Left colon (tissue), 2 donors: ENCODE measurements at regions not wholly inside any gene's neighbourhood (a gene's known extent, or its start where the extent isn't known, plus 50 kb on each side); places are given as distances from the start of the nearest gene placed in this dataset.
"Not testable (repeated sequence)": the region's sequence is repeated elsewhere in the genome, so short reads cannot be mapped to it uniquely, and the experiment has no call there.

Source experiments
- ATAC-seq: fragments of 200-7000 bp; cut with Tn5 transposase; one replicate; pipeline ENCODE4 v1.9.1; 2020; ENCODE audit warnings: mild to moderate bottlenecking, moderate library complexity
- DNase-seq, 2 donors: peaks; one replicate each; pipeline ENCODE4 v3.0.0-alpha.2; 2020
- intact Hi-C, 2 donors: fragments of 100-400 bp; cut with DNase I in 1 of 2; cut with micrococcal nuclease in 1 of 2; formaldehyde crosslinking; loops; one replicate each; pipeline versions ENCODE4 v1.11.2 to v1.14.0; 2022; cut with DNase I, micrococcal nuclease
- donor health status: DM: no; HTN: no; CAD: no.
- donor health status: DM: yes; HTN: yes; CAD: no.

DNA sequence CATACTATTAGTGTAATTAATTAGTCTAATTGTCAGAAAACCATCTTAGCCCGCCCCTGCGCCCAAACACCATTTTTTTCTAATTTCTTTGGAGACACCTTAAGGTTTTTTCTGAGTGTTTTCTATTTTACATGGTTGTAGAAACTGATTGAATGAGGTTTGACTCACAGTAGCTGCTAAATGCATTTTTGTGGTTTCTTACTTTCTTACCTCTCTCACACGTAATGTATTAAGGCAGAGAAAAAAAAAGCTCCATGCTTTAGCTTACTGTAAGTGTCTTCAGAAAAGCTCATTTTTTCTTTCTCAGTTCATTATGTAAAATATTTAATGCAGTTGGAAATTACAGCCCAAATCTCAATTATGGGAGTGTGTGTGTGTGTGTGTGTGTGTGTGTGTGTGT lies 548.5 kb upstream of the LRRTM4 start:
- intact Hi-C loops = no loop called here

DNA sequence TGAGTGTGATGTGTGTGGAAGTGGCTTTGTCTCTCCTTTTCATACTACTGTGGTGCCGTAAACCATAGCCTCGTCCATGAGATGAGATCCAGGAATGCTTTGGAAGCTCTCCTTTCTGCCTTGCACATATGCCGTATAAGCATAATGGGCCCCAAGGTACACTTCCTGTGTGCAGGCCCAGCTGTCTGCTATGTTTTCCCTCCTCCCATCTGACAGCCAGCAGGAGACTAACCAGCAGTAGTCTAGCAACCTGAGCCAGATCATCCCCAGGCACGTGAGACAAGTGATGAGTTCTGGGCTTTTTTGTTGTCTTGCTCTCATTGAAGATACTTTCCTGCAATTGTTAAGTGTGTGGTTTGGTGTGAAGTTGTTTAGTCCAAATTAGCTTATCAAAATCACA lies 555.5 kb upstream of the LRRTM4 start:
- intact Hi-C loops = no loop called here
- DNase-seq (no peak), ATAC-seq (no peak)

More for the DNA sequence above, 548.5 kb upstream of the LRRTM4 start:
- DNase-seq (no peak), ATAC-seq (no peak)

DNA sequence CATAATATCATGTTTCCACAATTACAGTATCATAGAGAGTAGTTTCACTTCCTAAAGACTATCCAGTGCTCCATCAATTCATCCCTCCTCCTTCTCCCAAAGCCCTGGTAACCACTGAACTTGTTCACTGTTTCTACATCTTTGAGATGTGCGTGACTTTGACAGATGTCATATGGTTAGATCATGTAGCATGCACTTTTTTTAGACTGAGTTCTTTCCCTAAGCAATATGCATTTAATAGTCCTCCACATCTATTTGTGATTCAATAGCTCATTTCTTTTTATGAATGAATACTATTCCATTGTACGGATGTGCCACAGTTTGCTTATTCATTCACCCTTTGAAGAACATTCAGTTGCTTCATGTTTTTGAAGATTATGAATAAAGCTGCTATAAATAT lies 560.4 kb upstream of the LRRTM4 start:
- DNase-seq (no peak), ATAC-seq (no peak)
- intact Hi-C loops = no loop called here

DNA sequence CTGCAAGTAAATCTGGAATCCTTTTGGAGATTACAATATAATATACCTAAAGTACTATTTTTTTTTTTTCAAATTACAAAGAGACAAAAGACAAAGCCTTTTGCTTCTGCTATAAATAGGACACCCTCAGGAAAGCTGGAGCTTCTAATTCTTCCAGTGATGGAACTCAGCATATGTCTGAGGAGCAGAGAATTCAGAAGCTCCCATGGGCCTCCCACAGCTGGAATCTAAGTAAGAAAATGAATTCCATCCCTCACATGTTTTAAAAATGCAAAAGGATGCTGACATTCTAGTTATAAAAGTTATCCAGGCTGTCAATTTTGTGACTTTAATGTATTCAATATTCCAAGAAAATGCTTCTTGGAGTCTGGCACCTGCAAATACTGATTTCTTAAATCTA lies 571.3 kb upstream of the LRRTM4 start:
- no peak for ATAC-seq
- DNase-seq = no peak
- intact Hi-C loops = no loop called here

DNA sequence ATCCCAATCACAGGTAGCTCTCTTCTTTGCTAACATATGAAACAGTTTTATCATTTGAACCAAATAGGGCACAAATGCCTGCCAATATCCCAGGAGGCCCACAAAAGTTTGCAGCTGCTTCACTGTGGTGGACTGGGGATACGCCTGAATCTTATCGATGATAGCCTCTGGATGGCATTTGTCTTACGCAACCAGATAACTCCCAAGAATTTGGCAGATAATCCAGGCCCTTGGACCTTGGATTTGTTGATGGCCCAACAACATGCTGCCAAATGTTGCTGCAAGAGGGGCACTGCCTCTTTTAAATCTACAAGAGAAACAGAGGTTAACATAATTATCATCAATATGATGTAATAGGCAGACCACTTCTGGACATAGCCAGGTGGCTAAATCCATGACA lies 587.1 kb upstream of the LRRTM4 start:
- DNase-seq = no peak
- intact Hi-C loops = no loop called here
- no peak for ATAC-seq

DNA sequence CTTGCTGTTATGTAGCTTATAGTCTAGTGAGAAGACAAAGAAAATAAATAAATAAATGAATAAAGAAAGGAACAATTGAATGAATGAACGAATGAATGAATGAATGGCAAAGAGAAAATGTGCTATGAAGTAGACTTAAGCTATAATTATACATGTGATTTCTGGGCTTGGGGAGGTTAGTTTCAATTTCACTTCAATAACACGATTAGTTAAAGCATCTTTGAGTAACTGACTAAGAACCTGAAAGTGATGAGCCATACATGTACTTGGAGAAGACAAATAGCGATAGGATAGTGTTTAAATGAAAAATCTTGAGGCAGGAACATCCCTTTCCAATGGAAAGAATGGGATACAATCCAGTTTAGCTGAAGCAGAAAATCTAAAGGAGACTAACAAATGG lies 593.1 kb upstream of the LRRTM4 start:
- intact Hi-C loops = no loop called here
- ATAC-seq (no peak), DNase-seq (no peak)

DNA sequence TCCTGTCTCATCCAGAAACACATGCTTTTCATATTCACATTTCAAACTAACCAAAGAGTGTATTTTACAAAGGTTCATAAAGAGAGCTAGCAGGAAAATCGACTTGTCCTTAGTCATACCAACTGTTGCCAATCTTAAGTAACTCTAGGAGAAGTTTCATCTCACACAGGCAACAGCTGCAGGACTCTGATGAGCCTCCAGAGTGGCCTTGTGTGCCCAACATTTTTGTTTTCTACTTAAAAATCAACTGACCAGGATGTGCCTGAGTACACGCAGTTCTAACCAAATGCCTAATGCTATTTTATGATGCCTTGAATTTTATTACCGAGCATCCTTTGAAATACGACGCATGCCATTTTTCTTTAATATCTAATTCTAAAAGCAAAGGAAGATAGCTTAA lies 595.9 kb upstream of the LRRTM4 start:
- ATAC-seq = no peak
- intact Hi-C loops = no loop called here
- DNase-seq = no peak

DNA sequence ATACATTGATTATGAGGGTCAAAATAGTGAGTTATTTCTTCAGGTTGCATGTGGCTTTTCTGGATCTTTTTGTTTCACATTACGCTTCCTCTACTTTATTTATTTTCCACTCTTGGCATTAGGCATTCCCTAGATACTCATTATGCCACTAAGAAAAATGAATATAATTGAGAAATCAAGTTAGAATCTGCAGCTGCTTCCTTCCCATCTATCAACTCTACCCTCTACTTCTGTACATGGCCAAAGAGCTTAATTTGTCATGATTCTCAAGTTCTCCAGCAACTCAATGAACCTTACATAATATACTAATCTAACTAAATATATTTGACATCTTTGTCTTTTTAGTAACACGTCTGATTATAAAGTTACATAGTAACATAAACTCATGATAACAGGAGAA lies 598.1 kb upstream of the LRRTM4 start:
- intact Hi-C loops = no loop called here
- DNase-seq = no peak
- ATAC-seq = no peak

DNA sequence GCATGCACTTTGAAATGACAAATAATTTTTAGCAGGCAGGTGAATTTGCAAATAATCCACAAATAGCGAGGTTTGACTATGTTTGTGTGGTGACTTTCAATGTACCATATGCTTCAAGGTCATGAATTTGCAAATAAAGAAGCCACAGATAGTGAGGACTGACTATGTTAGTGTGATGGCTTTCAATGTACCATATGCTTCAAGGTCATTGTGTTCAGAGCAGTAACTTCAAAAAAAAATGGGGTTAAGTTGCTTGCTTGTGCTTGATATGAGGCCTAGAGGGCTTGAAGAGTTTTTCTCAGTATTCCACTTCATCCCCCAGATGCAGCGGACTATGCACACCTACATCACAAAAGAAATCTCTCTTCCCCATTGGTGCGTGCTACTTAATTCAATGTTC lies 602.9 kb upstream of the LRRTM4 start:
- ATAC-seq (no peak), DNase-seq (no peak)
- intact Hi-C loops = no loop called here

DNA sequence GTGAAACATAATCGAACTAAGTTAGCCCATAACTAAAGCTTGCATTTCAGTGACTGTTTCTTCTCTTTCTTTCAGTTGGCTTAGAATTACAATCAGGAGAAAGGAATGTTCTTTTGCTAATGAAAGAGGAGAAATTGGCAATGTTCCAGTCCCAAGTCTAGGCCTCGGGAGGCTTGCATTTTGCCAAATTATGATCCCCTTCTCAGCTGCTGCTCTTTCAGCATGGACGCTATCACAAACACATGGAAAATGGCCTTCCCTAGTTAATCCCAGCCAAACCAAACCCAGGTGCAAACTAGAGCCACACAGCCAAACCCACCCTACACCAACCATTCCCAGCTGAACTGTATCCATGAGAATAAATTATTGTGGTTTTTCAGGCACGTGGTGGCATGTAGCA lies 605.2 kb upstream of the LRRTM4 start:
- no peak for ATAC-seq
- intact Hi-C loops = no loop called here

DNA sequence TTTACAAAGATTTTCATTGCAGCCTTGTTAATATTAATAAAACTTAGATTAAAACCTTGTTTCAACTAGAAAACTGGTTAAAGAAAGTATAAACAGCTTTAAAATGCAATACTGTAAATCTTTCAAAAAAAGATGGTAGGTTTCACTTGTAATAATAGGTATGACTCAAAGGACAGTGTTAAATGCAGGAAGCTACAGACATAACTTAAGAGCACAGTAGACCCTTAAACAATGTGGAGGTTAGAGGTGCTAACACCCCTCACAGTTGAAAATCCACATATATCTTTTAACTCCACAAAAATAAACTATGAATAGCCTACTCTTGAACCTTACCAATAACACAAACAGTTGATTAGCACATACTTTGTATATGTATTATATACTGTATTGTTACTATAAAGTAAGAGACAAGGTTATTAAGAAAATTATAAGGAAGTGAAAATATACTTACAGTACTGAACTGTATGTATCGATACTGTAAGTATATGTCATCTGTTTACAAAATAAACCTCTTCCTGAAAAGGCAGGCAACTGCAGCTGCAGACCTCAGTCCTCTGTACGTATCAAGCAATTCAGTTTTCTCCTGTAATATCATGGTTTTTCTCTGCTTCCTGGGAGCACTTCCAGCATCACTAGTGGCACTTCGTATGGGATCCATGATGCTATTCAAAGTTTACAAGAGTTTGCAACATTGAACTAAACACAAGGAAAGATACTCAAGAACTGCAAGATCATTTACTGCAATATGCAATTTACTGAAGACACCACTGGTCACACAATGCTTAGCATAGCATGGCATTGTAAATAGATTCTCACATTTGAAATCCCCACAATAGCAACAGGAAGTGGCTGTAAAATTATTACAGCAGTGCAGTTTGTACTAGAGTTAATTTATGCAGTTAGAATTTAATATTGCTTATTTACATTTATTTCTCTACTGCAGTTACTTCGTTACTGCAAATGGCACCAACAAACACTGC lies 610.5 kb upstream of the LRRTM4 start:
- intact Hi-C loops = no loop called here
- DNase-seq = no peak
- ATAC-seq = no peak

More for the DNA sequence above, 605.2 kb upstream of the LRRTM4 start:
- DNase-seq = no peak

DNA sequence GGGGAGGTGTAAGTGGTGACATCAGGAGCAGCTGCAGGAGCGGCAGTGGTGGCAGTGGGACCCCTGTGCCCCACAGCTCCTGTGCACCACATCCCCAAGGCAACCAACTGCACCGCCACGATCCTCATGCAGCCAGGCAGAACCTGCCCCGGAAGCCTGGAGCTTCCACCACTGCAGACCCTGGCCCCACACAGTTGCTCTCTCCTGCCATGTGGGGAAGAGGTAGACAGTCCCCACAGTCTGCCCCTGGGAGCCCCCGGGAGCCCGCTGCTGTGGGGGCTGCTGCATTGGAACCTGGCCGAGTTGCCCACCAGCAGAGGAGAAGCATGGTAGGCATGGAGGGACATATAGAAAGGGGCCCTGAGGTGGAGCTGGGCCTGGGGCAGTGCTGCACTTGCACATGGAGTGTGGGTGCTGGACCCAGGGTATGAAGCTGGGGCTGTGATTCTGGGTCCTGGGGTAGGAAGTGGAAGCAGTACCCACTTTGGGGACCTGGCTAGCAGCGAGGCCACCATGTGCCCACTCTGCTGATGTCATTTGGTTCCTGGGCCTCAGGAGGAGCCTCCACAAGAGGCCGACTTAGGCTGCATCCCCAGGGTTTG lies 623.3 kb upstream of the LRRTM4 start:
- DNase-seq = no peak
- intact Hi-C loops = no loop called here
- no peak for ATAC-seq

DNA sequence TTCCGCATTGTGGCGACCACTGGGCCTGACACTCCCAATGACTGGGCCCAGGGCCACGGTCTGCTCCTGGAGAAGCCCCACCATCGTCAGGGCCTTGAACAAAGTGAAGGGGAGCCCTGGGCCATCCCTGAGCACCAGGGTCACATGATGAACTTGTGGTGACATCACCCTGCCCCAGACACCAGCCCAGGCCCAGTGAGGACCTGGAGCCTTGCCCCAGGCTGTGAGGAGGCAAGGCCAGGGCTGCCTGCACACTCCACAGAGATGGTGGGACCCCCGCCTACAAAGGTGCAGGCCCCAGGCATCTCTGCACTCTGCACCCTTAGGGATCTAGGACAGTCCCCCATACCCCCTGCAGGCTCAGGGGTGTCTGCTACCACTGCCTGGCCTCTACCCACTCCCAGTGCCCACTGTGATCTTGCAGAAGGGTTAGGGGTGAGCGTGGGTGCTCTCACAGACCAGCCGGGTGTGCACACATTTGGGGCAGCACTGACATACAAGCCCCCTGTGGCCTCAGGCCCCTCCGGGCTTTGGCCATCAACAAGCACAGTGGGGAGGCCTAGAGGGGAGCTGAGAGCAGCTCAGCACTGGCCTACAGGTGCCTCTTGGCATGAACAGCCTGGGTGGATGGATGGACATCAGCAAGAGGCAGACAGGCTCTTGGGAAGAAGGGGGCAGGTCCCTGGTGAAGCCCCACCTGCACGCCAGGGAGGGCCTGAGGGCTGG lies 624.0 kb upstream of the LRRTM4 start:
- no peak for DNase-seq
- no peak for ATAC-seq
- intact Hi-C loops = no loop called here

DNA sequence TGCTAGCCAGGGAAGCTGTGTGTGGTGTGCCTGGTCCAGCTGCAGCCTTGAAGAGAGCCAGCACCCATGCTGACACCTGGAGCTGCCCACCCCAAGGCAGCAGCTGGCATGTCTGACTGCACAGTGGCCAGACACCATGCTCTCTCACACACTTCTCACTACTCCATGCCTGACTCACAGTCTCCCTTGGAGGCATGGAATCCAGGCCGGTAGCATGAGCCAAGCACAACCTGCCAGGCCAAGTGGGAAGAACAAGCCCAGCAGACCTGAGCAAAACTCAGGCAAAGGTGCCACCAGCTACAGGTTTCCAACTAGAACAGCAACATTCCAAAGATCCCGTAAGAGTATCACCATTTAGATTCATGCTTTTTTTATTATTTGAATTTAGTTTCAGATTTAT lies 625.3 kb upstream of the LRRTM4 start:
- no peak for DNase-seq
- intact Hi-C loops = no loop called here
- ATAC-seq = no peak

DNA sequence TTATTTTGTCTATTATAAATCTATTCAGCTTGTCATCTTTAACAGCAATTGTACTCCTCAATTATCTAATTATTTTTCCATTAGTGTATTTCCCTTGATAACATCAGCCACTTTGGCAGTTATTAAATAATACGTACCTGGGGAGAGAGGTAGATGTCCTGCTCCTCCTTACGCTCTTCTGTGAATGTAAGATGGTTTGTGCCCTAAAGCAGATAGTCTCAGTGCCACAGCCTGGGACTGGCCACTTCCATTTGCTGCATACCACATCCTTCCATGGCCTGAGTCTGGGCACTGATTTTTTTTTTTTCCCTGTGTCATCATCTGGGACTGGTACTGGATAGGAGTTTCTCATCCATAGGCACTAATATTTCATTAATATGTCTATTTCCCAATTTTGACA lies 632.4 kb upstream of the LRRTM4 start:
- ATAC-seq = no peak
- intact Hi-C loops = no loop called here

DNA sequence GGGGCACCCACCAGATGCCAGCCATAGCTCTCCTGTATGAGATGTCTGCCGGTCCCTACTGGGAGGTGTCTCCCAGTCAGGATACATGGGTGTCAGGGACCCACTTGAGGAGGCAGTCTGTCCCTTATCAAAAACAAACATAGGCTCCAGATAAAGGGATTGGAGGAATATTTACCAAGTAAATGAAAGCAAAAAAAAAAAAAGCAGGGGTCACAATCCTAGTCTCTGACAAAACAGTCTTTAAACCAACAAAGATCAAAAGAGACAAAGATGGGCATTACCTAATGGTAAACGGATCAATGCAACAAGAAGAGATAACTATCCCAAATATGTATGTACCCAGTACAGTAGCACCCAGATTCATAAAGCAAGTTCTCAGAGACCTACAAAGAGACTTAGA lies 640.0 kb upstream of the LRRTM4 start:
- DNase-seq (no peak), ATAC-seq (no peak)
- intact Hi-C loops = no loop called here

More for the DNA sequence above, 632.4 kb upstream of the LRRTM4 start:
- no peak for DNase-seq

DNA sequence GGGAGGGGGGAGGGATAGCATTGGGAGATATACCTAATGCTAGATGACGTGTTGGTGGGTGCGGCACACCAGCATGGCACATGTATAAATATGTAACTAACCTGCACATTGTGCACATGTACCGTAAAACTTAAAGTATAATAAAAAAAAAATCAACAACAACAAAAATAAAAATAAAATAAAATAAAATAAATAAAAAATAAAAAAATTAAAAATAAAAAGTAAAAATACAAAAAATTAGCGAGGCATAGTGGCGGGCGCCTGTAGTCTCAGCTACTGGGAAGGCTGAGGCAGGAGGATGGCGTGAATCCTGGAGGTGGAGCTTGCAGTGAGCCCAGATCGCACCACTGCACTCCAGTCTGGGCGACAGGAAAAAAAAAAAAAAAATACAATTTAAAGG lies 650.0 kb upstream of the LRRTM4 start:
- intact Hi-C loops, DNase-seq, ATAC-seq: not testable (repeated sequence)

DNA sequence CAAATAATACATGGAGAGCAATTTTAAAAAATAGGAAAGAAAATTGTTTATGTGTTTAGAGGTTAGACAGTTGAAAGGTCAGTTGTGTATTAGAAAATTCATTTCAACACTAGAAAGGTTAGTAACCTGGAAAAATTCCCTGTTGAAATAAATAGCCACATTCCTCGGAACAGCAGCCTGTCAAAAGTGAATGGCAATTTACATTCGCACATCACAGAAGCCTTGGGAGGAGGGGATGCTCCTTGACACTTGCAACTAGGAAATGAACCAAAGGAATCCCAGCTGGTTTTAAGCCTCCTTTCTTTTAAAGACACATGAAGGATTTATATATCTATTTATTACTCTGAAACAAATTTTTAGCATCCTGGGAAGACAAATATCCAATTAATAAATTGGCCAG lies 653.5 kb upstream of the LRRTM4 start:
- DNase-seq (no peak), ATAC-seq (no peak)
- intact Hi-C loops = no loop called here

DNA sequence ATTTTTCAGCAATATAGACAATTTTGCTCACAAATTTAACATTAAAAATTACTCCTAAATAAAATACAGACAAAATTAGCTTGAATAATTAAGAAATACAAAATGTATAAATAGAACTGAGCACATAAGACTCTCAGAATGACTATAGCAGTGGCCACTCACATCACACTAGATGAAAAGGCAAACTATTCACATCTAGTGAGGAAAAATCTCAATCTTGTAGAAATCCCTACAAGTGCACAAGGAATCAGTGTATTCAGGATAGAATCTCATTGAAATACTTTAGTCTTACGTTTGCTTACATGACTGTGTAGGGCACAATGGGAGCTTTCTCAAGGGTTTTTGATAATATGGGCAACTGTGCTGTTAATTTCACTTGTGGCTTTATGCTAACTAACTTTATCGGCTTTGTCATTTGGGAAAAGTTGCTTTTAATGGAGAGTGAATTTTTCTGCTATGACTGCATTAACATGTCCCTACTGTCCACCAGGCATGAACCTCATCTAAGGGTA lies 678.9 kb upstream of the LRRTM4 start:
- DNase-seq = no peak
- ATAC-seq = no peak
- intact Hi-C loops = no loop called here

DNA sequence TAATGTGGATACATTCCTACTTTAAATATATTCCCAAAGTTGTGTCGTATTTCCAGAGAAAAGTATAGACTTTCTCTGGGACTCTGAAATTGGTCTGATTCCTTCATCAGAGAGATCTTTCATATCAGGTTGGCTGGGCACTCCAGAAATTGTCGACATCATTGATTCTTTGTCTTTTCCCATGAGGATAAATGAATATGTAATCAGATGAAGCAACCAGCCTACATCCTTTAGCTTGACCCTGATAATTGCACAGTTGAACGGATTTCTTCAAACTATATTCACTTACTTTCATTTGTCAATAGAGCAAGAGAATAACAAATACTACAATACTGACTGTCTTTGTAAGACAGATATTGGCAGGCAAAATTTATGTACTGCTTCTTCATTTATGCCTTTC lies 680.2 kb upstream of the LRRTM4 start:
- ATAC-seq = no peak
- intact Hi-C loops = no loop called here
- no peak for DNase-seq
